ENCODE measurements at regions not wholly inside any gene's neighbourhood (a gene's known extent, or its start where the extent isn't known, plus 50 kb on each side); places are given as distances from the start of the nearest gene placed in this dataset.

DNA sequence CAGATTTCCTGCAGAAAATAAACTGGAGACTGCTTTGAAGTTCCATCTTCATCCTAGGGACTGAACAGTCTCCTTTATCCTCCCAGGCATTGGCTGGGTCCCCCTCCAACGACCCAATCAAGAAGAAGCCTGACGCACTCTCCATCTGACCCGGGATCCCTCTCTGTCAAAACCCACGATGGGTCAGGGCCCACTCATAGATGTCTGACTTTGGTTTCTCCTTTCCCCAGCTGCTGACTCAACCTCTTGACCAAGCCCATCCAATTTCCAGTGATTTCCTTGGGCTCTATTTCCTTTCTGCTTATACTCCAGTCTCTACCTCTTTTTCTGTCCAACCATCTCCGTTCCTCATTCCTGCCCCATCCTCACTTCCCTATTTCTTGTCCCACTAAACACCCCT, 189.7 kb downstream of the MIAT start:
- TF ChIP-seq, protein P1, sequence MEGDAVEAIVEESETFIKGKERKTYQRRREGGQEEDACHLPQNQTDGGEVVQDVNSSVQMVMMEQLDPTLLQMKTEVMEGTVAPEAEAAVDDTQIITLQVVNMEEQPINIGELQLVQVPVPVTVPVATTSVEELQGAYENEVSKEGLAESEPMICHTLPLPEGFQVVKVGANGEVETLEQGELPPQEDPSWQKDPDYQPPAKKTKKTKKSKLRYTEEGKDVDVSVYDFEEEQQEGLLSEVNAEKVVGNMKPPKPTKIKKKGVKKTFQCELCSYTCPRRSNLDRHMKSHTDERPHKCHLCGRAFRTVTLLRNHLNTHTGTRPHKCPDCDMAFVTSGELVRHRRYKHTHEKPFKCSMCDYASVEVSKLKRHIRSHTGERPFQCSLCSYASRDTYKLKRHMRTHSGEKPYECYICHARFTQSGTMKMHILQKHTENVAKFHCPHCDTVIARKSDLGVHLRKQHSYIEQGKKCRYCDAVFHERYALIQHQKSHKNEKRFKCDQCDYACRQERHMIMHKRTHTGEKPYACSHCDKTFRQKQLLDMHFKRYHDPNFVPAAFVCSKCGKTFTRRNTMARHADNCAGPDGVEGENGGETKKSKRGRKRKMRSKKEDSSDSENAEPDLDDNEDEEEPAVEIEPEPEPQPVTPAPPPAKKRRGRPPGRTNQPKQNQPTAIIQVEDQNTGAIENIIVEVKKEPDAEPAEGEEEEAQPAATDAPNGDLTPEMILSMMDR (IDR thresholded peaks at IDR 0.05), result no peak
- no peak for TF ChIP-seq POLR2A (IDR thresholded peaks at IDR 0.05)
